H1 (cell line): ENCODE measurements at regions not wholly inside any gene's neighbourhood (a gene's known extent, or its start where the extent isn't known, plus 50 kb on each side); places are given as distances from the start of the nearest gene placed in this dataset.

ENCODE experiments used
- CTCF ChIA-PET: fragments of 300-600 bp; sonication (Branson Sonifier 250); formaldehyde crosslinking; loops from one replicate; lab custom pipeline; 2021; ENCODE audit not compliant: partially characterized antibody; lab: Charles Lee
- POLR2A ChIA-PET: fragments of 300-600 bp; sonication (Branson Sonifier 250); formaldehyde crosslinking; loops from one replicate; lab custom pipeline; 2021; ENCODE audit warnings: inconsistent platforms; ENCODE audit not compliant: partially characterized antibody; lab: Charles Lee
- DNase-seq, 2 experiments: peaks; one replicate each; pipeline versions ENCODE4 v3.0.0 to v3.0.0-alpha.2; 2010 to 2022; ENCODE audit warnings: low spot score in 2 of 2, low read depth in 1 of 2, mixed read lengths in 1 of 2
- FAIRE-seq: peaks from 2 replicates; lab custom pipeline; 2011; peaks lifted over from hg19 to GRCh38; lab: Jason Lieb, UNC
- H2AFZ ChIP-seq: 2 replicates; pipeline ENCODE4 v1.8.1; 2012; ENCODE audit warnings: low read length, inconsistent platforms
- H2AK5ac ChIP-seq: 2 replicates; pipeline ENCODE4 v1.6.1; 2013; ENCODE audit warnings: low read depth, low read length
- H2BK120ac ChIP-seq: replicated peaks from 2 replicates; pipeline ENCODE3; 2013; ENCODE audit warnings: low read depth, low read length, inconsistent platforms
- H2BK12ac ChIP-seq: 2 replicates; pipeline ENCODE4 v1.6.1; 2013; ENCODE audit warnings: low read depth, low read length
- H2BK15ac ChIP-seq: 2 replicates; pipeline ENCODE4 v1.6.1; 2013; ENCODE audit warnings: low read length
- H2BK20ac ChIP-seq: 2 replicates; pipeline ENCODE4 v1.6.1; 2013; ENCODE audit warnings: low read length
- H2BK5ac ChIP-seq: 2 replicates; pipeline ENCODE4 v1.6.1; 2013; ENCODE audit warnings: low read depth, low read length
- H3K14ac ChIP-seq: 2 replicates; pipeline ENCODE4 v1.6.1; 2013; ENCODE audit warnings: inconsistent platforms; ENCODE audit not compliant: insufficient read length
- H3K18ac ChIP-seq: 2 replicates; pipeline ENCODE4 v1.6.1; 2013; ENCODE audit warnings: low read length; ENCODE audit errors: extremely low read depth
- H3K23ac ChIP-seq: 2 replicates; pipeline ENCODE4 v1.6.1; 2013; ENCODE audit warnings: inconsistent platforms; ENCODE audit not compliant: insufficient read length
- H3K23me2 ChIP-seq: 2 replicates; pipeline ENCODE4 v1.6.1; 2013; ENCODE audit warnings: low read depth, low read length
- H3K27ac ChIP-seq: 2 replicates; pipeline ENCODE4 v1.6.1; 2011; ENCODE audit warnings: low read depth, low read length, inconsistent platforms
- H3K27me3 ChIP-seq, 4 experiments: replicated peaks in 1 of 4; 1 replicate in 1 of 4; 2 replicates in 3 of 4; pipeline versions ENCODE4 v1.6.1 to v1.8.1; 2011 to 2013; ENCODE audit warnings: low read length in 3 of 4, mild to moderate bottlenecking in 3 of 4, inconsistent platforms in 2 of 4, mixed read lengths in 2 of 4, moderate library complexity in 1 of 4; ENCODE audit not compliant: control insufficient read depth in 3 of 4, insufficient read depth in 3 of 4; ENCODE audit errors: extremely low read depth in 1 of 4
- H3K36me3 ChIP-seq, 4 experiments: 2 replicates each; pipeline versions ENCODE4 v1.6.1 to v1.8.1; 2011 to 2013; ENCODE audit warnings: mild to moderate bottlenecking in 4 of 4, low read length in 3 of 4, moderate library complexity in 2 of 4, control low read depth in 1 of 4, inconsistent platforms in 1 of 4; ENCODE audit not compliant: insufficient read depth in 4 of 4, control insufficient read depth in 2 of 4
- H3K4ac ChIP-seq: replicated peaks from 2 replicates; pipeline ENCODE3; 2013; ENCODE audit warnings: low read length, low read depth, mixed read lengths, inconsistent platforms; ENCODE audit not compliant: insufficient read length
- H3K4me1 ChIP-seq, 4 experiments: replicated peaks in 1 of 4; 1 replicate in 1 of 4; 2 replicates in 3 of 4; pipeline versions ENCODE4 v1.6.1 to v1.8.1; 2011 to 2013; ENCODE audit warnings: low read length in 3 of 4, inconsistent platforms in 2 of 4, mixed read lengths in 1 of 4; ENCODE audit not compliant: insufficient read depth in 4 of 4, control insufficient read depth in 3 of 4
- H3K4me2 ChIP-seq, 2 experiments: 2 replicates each; pipeline versions ENCODE4 v1.6.1 to v1.8.1; 2011 to 2013; ENCODE audit warnings: low read depth in 2 of 2, low read length in 2 of 2, control low read depth in 1 of 2, inconsistent platforms in 1 of 2, mild to moderate bottlenecking in 1 of 2; ENCODE audit not compliant: insufficient read depth in 1 of 2
- H3K4me3 ChIP-seq, 4 experiments: fragments of 200-600, 300-600 bp in 1 of 4; sonication (generic), shearing (Covaris generic), sonication (Bioruptor Twin) in 1 of 4; 2 replicates each; pipeline versions ENCODE4 v1.5.1 to v1.8.1; 2011 to 2016; ENCODE audit warnings: low read length in 4 of 4, low read depth in 3 of 4, control low read depth in 2 of 4, inconsistent platforms in 2 of 4, mild to moderate bottlenecking in 2 of 4, mixed read lengths in 1 of 4, moderate library complexity in 1 of 4; ENCODE audit not compliant: insufficient read depth in 2 of 4; ENCODE audit errors: extremely low read depth in 1 of 4
- H3K56ac ChIP-seq: replicated peaks from 2 replicates; pipeline ENCODE3; 2013; ENCODE audit warnings: low read depth, mild to moderate bottlenecking, mixed read lengths, low read length, inconsistent platforms; ENCODE audit not compliant: insufficient read length
- H3K79me1 ChIP-seq: 2 replicates; pipeline ENCODE4 v1.6.1; 2013; ENCODE audit warnings: low read depth, low read length, control low read depth
- H3K79me2 ChIP-seq, 2 experiments: 2 replicates each; pipeline versions ENCODE4 v1.6.1 to v1.8.1; 2012 to 2013; ENCODE audit warnings: low read length in 2 of 2, mild to moderate bottlenecking in 2 of 2, inconsistent platforms in 1 of 2; ENCODE audit not compliant: insufficient read depth in 2 of 2, control insufficient read depth in 1 of 2
- H3K9ac ChIP-seq, 4 experiments: replicated peaks in 1 of 4; 1 replicate in 1 of 4; 2 replicates in 3 of 4; pipeline versions ENCODE4 v1.6.1 to v1.8.1; 2011 to 2013; ENCODE audit warnings: low read depth in 3 of 4, low read length in 3 of 4, control low read depth in 2 of 4, mild to moderate bottlenecking in 2 of 4, moderate library complexity in 2 of 4, inconsistent platforms in 1 of 4; ENCODE audit errors: extremely low read depth in 1 of 4
- H3K9me3 ChIP-seq, 2 experiments: 2 replicates each; pipeline versions ENCODE4 v1.6.1 to v1.8.1; 2012 to 2013; ENCODE audit warnings: mild to moderate bottlenecking in 2 of 2, moderate library complexity in 2 of 2, control low read depth in 1 of 2, inconsistent platforms in 1 of 2, low read depth in 1 of 2, low read length in 1 of 2, mixed read lengths in 1 of 2; ENCODE audit not compliant: insufficient read depth in 2 of 2
- H4K20me1 ChIP-seq, 2 experiments: replicated peaks in 1 of 2; 2 replicates each; pipeline versions ENCODE3 to v1.8.1; 2011 to 2013; ENCODE audit warnings: inconsistent platforms in 2 of 2, low read length in 2 of 2, mild to moderate bottlenecking in 1 of 2; ENCODE audit not compliant: insufficient read depth in 2 of 2, control insufficient read depth in 1 of 2
- H4K5ac ChIP-seq: 2 replicates; pipeline ENCODE4 v1.6.1; 2013; ENCODE audit warnings: low read length, low read depth, mixed read lengths, inconsistent platforms; ENCODE audit not compliant: insufficient read length
- H4K8ac ChIP-seq: 2 replicates; pipeline ENCODE4 v1.8.0; 2013; ENCODE audit warnings: mild to moderate bottlenecking, moderate library complexity, low read length, inconsistent platforms; ENCODE audit not compliant: insufficient read depth; ENCODE audit errors: extremely low read depth
- H4K91ac ChIP-seq: replicated peaks from 2 replicates; pipeline ENCODE3; 2013; ENCODE audit warnings: low read length, mixed read lengths, inconsistent platforms; ENCODE audit not compliant: insufficient read length
- CBX5 ChIP-seq: fragments of 300-800, 300-1000 bp; sonication (generic); IDR thresholded peaks from 2 replicates; pipeline ENCODE4 v1.7.1; 2016; ENCODE audit warnings: antibody characterized with exemption, low read length, low read depth
- GTF2F1 ChIP-seq: IDR thresholded peaks from 2 replicates; pipeline ENCODE4 v1.6.1; 2012; ENCODE audit warnings: low read depth, low read length, improper control_type of control experiment, borderline replicate concordance
- SP2 ChIP-seq: IDR thresholded peaks from 2 replicates; pipeline ENCODE4 v1.6.1; 2012; ENCODE audit warnings: mild to moderate bottlenecking, low read length, inconsistent platforms
- WGBS, 2 experiments: shearing (Covaris generic) in 1 of 2; methylation state at CpG; one replicate each; pipeline versions ENCODE4 v1.1.6 to v1.1.7; 2013 to 2015; ENCODE audit warnings: low lambda C conversion rate in 2 of 2, mixed read lengths in 2 of 2, inconsistent platforms in 1 of 2, low coverage in 1 of 2, missing lambda C conversion rate in 1 of 2; ENCODE audit not compliant: insufficient replicate concordance in 2 of 2, insufficient coverage in 1 of 2, insufficient read length in 1 of 2; ENCODE audit errors: extremely low coverage in 1 of 2, missing lambda C conversion rate in 1 of 2; 5-methylcytosine and 5-hydroxymethylcytosine counted together

DNA sequence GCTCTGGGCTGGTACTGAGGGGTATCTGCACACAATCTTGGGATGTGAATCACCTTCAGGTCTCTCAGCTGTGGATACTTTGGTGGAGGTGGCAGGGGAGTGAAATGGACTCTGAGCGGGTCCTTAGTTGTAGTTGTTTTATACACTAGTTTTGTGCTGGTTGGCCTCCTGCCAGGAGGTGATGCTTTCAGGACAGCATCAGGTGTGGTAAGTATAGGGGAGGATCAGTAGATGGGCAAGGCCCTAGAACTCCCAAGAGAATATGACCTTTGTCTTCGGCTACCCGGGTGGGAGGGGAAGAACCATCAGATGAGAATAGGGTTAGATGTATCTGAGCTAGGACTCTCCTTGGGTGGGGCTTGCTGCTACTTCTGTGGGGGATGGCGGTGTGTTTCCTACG lies 2284.3 kb upstream of the PCDH20 start:
- Histone ChIP-seq H3K4me2 (no peak overlapping the region), H2BK20ac (no peak overlapping the region), H3K4me3 (no peak overlapping the region), H4K8ac (peak overlapping the region; percentile 5; the same call in 1 of the 2 replicates), H3K18ac (no peak overlapping the region), H3K27me3 (no peaks in the 10 kb centered on the region), H3K9me3 (no peaks in the 10 kb centered on the region), H2BK15ac (no peak overlapping the region), H3K4ac (no peak overlapping the region), H2BK12ac (no peak overlapping the region), H3K56ac (no peak overlapping the region), H3K9ac (no peak overlapping the region), H2BK120ac (no peak overlapping the region), H4K91ac (no peak overlapping the region), H2AK5ac (no peak overlapping the region), H3K27ac (no peak overlapping the region), H3K79me1 (no peaks in the 10 kb centered on the region), H3K23me2 (no peaks in the 10 kb centered on the region), H3K14ac (no peak overlapping the region), H3K36me3 (no peaks in the 10 kb centered on the region), H4K5ac (no peak overlapping the region), H3K79me2 (no peaks in the 10 kb centered on the region), H4K20me1 (no peaks in the 10 kb centered on the region), H2BK5ac (no peak overlapping the region), H2AFZ (0 out of 2 replicates have a peak overlapping the region, but pooled peaks have one; percentile 44), H3K23ac (no peak overlapping the region), H3K4me1 (no peaks in the 10 kb centered on the region)
- CTCF ChIA-PET, result no interaction called here
- POLR2A ChIA-PET, result no interaction called here
- DNase-seq (no peak), FAIRE-seq (no peak)
- 97% methylated on average over 5 of the region's 5 CpGs; no CpG with 5 or more reads in 1 of the 2 experiments for WGBS, 2 experiments
- TF ChIP-seq GTF2F1 (no peak), SP2 (no peak), CBX5 (no peak)
